M059J (cell line): ENCODE measurements at regions not wholly inside any gene's neighbourhood (a gene's known extent, or its start where the extent isn't known, plus 50 kb on each side); places are given as distances from the start of the nearest gene placed in this dataset.

ENCODE experiments used
- DNase-seq: peaks from one replicate; pipeline ENCODE4 v3.0.0-alpha.2; 2012; ENCODE audit warnings: low read depth

GRCh38 chr14:21993070-21993469 is 319.5 kb upstream of the OR4E1 start:
- no peak for DNase-seq

- DNase-seq: no peak
These were observed 317.5 kb upstream of the OR4E1 start for GRCh38 chr14:21991130-21991529.

- DNase-seq: no peak
These were observed 316.5 kb upstream of the OR4E1 start for GRCh38 chr14:21990116-21990515.

GRCh38 chr14:21989090-21989489 is 315.5 kb upstream of the OR4E1 start:
- DNase-seq: no peak

GRCh38 chr14:21988413-21988812 is 314.8 kb upstream of the OR4E1 start:
- DNase-seq: no peak

- DNase-seq: peak; percentile 5
These were observed 314.3 kb upstream of the OR4E1 start for GRCh38 chr14:21987937-21988336.

- DNase-seq: peak; percentile 3
These were observed 311.5 kb upstream of the OR4E1 start for GRCh38 chr14:21985081-21985480.

- DNase-seq: no peak
These were observed 305.3 kb upstream of the OR4E1 start for GRCh38 chr14:21978999-21979314.

GRCh38 chr14:21978184-21978998 is 304.8 kb upstream of the OR4E1 start:
- DNase-seq: peak; percentile 8

- no peak for DNase-seq
These were observed 301.1 kb upstream of the OR4E1 start for GRCh38 chr14:21974741-21975140.

- no peak for DNase-seq
These were observed 291.4 kb upstream of the OR4E1 start for GRCh38 chr14:21965042-21965441.

- DNase-seq: no peak
These were observed 290.6 kb upstream of the OR4E1 start for GRCh38 chr14:21964180-21964579.

- DNase-seq: no peak
These were observed 287.0 kb upstream of the OR4E1 start for GRCh38 chr14:21960636-21961035.

GRCh38 chr14:21941885-21942284 is 268.3 kb upstream of the OR4E1 start:
- DNase-seq: no peak

- peak; percentile 3 for DNase-seq
These were observed 267.6 kb upstream of the OR4E1 start for GRCh38 chr14:21940887-21941856.

- no peak for DNase-seq
These were observed 266.2 kb upstream of the OR4E1 start for GRCh38 chr14:21939836-21940235.

GRCh38 chr14:21937996-21938395 is 264.4 kb upstream of the OR4E1 start:
- DNase-seq: no peak

- DNase-seq: no peak
These were observed 260.1 kb upstream of the OR4E1 start for GRCh38 chr14:21933681-21934080.

GRCh38 chr14:21924479-21924878 is 250.9 kb upstream of the OR4E1 start:
- no peak for DNase-seq

- DNase-seq: no peak
These were observed 250.2 kb upstream of the OR4E1 start for GRCh38 chr14:21923820-21924219.

- no peak for DNase-seq
These were observed 247.8 kb upstream of the OR4E1 start for GRCh38 chr14:21921453-21921852.

GRCh38 chr14:21917699-21918436 is 244.2 kb upstream of the OR4E1 start:
- DNase-seq: peak; percentile 20
